Activated B cell treated with CpG ODN at 0.5 μM for 24 hours (primary cell): ENCODE measurements at regions not wholly inside any gene's neighbourhood (a gene's known extent, or its start where the extent isn't known, plus 50 kb on each side); places are given as distances from the start of the nearest gene placed in this dataset.

Experiments
- ATAC-seq: fragments of 200-7000 bp; cut with Tn5 transposase; one replicate; pipeline ENCODE4 v1.10.0; 2021; ENCODE audit warnings: low read depth, mild to moderate bottlenecking, moderate library complexity
- CTCF ChIA-PET: fragments of 350-600 bp; sonication (Branson Sonifier 250); formaldehyde crosslinking; loops from one replicate; lab custom pipeline; 2021; ENCODE audit warnings: antibody characterized with exemption; lab: Charles Lee
- POLR2A ChIA-PET: fragments of 350-600 bp; sonication (Branson Sonifier 250); formaldehyde crosslinking; loops from one replicate; lab custom pipeline; 2021; ENCODE audit warnings: antibody characterized with exemption; lab: Charles Lee
- DNase-seq: peaks from one replicate; pipeline ENCODE4 v3.0.0; 2022
- H3K27ac Mint-ChIP-seq: one replicate; pipeline ENCODE4 v1.8.0; 2020; ENCODE audit warnings: mixed read lengths
- H3K27me3 Mint-ChIP-seq: one replicate; pipeline ENCODE4 v1.8.0; 2021; ENCODE audit warnings: mixed read lengths
- H3K36me3 Mint-ChIP-seq: one replicate; pipeline ENCODE4 v1.8.0; 2021; ENCODE audit warnings: low read depth, mixed read lengths
- H3K4me1 Mint-ChIP-seq: one replicate; pipeline ENCODE4 v1.8.0; 2021; ENCODE audit warnings: mixed read lengths
- H3K4me3 Mint-ChIP-seq: one replicate; pipeline ENCODE4 v1.8.0; 2020; ENCODE audit warnings: mild to moderate bottlenecking, mixed read lengths
- H3K9me3 Mint-ChIP-seq: one replicate; pipeline ENCODE4 v1.8.0; 2020; ENCODE audit warnings: mixed read lengths
- intact Hi-C: fragments of 100-400 bp; cut with micrococcal nuclease; formaldehyde crosslinking; loops from one replicate; pipeline ENCODE4 v1.15.1; 2024
- TF ChIP-seq, protein P1 (sequence below): fragments of 200-600 bp; IDR thresholded peaks from one replicate; pipeline ENCODE4 v1.8.0; 2022; ENCODE audit warnings: antibody characterized with exemption, mild to moderate bottlenecking

DNA sequence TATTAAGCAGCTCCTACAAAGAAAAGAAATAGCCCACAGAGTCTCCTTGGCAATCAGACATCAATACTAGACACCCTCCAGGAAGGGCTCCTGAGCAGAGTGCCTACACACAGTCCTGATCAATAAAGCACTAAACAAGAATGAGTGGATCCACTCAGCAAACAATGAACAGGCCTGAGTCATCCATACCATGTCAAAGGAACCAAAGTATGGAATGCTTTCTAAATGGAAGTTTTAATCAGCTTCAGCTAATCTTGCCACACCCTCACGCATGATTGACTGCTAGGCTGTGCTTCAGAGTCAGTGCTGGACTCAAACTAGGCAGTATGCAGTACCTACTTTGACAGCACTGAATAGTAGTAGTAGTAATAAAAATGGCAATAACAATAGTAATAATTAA lies 392.7 kb upstream of the HTR2A start:
- Mint-ChIP-seq H3K36me3 (no peaks in the 10 kb centered on the region), H3K27me3 (peaks cover under 1% of the 10 kb centered on the region), H3K9me3 (no peaks in the 10 kb centered on the region), H3K4me1 (no peaks in the 10 kb centered on the region), H3K4me3 (no peak overlapping the region), H3K27ac (no peak overlapping the region)
- intact Hi-C loops: no loop called here
- ATAC-seq: no peak
- TF ChIP-seq, protein P1, sequence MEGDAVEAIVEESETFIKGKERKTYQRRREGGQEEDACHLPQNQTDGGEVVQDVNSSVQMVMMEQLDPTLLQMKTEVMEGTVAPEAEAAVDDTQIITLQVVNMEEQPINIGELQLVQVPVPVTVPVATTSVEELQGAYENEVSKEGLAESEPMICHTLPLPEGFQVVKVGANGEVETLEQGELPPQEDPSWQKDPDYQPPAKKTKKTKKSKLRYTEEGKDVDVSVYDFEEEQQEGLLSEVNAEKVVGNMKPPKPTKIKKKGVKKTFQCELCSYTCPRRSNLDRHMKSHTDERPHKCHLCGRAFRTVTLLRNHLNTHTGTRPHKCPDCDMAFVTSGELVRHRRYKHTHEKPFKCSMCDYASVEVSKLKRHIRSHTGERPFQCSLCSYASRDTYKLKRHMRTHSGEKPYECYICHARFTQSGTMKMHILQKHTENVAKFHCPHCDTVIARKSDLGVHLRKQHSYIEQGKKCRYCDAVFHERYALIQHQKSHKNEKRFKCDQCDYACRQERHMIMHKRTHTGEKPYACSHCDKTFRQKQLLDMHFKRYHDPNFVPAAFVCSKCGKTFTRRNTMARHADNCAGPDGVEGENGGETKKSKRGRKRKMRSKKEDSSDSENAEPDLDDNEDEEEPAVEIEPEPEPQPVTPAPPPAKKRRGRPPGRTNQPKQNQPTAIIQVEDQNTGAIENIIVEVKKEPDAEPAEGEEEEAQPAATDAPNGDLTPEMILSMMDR: no peak
- ChIA-PET POLR2A (no interaction called here), CTCF (no interaction called here)
- no peak for DNase-seq

DNA sequence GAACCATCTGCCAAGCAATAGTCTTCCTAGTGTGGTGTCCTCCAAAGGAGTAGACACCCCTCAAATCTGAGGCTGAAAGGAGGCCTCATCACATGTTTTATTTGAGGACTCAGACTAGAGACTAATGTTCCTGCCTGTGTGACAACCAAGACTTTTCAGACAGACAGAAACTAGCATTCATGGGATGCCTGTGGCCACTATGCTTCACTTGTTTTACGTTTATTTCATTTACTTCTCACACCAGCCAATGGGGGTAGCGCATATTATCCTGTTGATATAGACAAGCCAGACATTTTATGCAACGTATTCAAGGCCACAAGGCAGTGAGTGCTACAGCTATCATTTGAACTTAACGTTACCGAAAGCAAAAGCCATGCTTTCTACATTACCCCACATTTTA lies 391.7 kb upstream of the HTR2A start:
- DNase-seq (no peak), ATAC-seq (no peak)
- intact Hi-C loops: no loop called here
- Mint-ChIP-seq H3K27ac (no peak overlapping the region), H3K9me3 (no peaks in the 10 kb centered on the region), H3K27me3 (no peaks in the 10 kb centered on the region), H3K36me3 (no peaks in the 10 kb centered on the region), H3K4me1 (no peaks in the 10 kb centered on the region), H3K4me3 (no peak overlapping the region)
- ChIA-PET POLR2A (no interaction called here), CTCF (no interaction called here)
- TF ChIP-seq, protein P1: no peak

DNA sequence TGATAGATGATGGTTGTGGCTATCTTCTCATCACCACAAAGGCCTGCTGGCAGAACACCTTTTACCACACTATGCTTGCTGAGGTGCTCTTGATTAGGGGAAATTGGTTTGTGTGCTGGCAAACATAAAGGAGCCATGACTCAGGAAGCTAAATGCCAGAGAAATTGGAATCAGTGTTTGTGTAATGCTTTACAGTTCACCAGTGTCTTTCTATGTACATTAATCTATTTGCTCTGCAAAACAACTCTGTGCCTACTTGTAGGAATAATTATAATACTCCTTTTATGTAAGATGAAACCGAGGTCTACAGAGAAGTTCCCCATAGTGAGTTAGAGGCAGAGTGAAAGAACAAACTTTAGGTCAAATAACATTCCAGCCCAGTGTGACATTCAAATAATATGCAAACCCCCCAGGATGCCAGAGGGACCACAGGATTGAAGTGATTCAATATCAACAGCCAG lies 390.5 kb upstream of the HTR2A start:
- Mint-ChIP-seq H3K27ac (no peak overlapping the region), H3K4me1 (no peaks in the 10 kb centered on the region), H3K9me3 (no peaks in the 10 kb centered on the region), H3K36me3 (no peaks in the 10 kb centered on the region), H3K4me3 (no peak overlapping the region), H3K27me3 (no peaks in the 10 kb centered on the region)
- intact Hi-C loops: no loop called here
- CTCF ChIA-PET: no interaction called here
- no peak for DNase-seq
- ATAC-seq: no peak
- TF ChIP-seq, protein P1: no peak
- POLR2A ChIA-PET: no interaction called here

DNA sequence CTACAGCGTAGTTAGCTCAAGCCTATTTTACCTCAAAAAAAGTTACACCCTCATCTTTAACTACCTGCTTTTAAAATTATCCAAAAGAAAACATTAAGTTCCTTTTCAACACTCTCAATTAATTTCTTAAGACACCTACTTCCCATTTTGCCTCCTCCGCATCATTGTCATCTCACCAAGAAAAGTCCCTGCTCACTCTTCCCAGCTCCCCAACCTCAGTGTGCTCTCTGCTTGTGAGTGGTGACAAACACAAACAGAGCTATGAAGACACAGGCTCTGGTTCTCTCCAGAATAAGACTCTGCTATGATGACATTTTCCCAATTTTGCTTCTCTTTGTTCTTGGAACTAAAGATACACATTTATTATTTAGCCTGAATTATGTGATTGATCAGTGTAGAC lies 385.1 kb upstream of the HTR2A start:
- CTCF ChIA-PET: no interaction called here
- TF ChIP-seq, protein P1: no peak
- Mint-ChIP-seq H3K27me3 (no peaks in the 10 kb centered on the region), H3K27ac (no peak overlapping the region), H3K9me3 (no peaks in the 10 kb centered on the region), H3K4me3 (no peak overlapping the region), H3K36me3 (no peaks in the 10 kb centered on the region), H3K4me1 (no peaks in the 10 kb centered on the region)
- intact Hi-C loops: no loop called here
- POLR2A ChIA-PET: no interaction called here
- no peak for ATAC-seq
- no peak for DNase-seq

DNA sequence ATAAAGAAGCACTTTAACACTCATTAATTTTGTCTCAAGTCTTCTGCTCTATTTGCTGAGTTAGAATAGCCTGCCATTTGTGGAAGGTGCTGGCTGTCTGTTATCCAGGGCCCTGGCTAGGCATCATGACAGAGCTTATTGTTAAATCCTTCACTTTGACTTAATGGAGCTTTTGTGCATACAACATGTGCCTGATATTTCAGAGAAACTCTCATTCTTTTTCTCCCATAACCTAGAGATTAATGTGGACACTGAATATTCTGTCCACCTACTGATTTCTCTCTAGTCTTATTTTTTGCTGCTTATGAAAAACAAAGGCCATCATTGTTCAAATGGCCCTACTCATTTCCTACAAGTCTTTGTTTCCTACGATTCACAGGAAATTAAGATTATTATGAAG lies 383.1 kb upstream of the HTR2A start:
- POLR2A ChIA-PET: no interaction called here

More for the DNA sequence above, 383.1 kb upstream of the HTR2A start:
- CTCF ChIA-PET: no interaction called here
- Mint-ChIP-seq H3K4me3 (no peak overlapping the region), H3K27me3 (no peaks in the 10 kb centered on the region), H3K4me1 (no peaks in the 10 kb centered on the region), H3K9me3 (no peaks in the 10 kb centered on the region), H3K27ac (no peak overlapping the region), H3K36me3 (no peaks in the 10 kb centered on the region)
- no peak for ATAC-seq
- TF ChIP-seq, protein P1: no peak
- intact Hi-C loops: no loop called here
- DNase-seq: no peak
